GM21367 (cell line): ENCODE measurements at regions not wholly inside any gene's neighbourhood (a gene's known extent, or its start where the extent isn't known, plus 50 kb on each side); places are given as distances from the start of the nearest gene placed in this dataset.

Experiments
- ATAC-seq: cut with Tn5 transposase; IDR thresholded peaks from one replicate; pipeline ENCODE4 v1.9.1; 2021; ENCODE audit not compliant: unreplicated experiment

DNA sequence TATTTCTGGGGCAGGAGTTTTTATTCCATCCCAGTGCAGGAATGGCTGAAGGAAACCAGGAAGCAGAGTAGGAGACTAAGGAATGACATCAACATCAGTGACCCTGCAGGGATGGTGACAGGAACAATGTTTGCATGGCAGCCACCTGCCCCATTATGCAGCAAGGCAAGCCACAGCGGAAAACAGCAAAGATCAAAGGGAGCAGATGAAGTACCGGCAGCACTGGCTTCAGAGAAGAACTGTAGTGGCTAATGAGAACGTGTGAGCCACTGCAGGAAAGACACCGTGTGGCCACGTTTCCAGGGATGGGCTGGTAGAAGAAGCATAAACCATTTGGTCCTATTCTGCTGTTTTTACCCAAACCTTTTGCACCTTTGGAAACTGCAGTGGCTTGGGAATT, 52.9 kb upstream of the TAB2 start:
- ATAC-seq: no peak

DNA sequence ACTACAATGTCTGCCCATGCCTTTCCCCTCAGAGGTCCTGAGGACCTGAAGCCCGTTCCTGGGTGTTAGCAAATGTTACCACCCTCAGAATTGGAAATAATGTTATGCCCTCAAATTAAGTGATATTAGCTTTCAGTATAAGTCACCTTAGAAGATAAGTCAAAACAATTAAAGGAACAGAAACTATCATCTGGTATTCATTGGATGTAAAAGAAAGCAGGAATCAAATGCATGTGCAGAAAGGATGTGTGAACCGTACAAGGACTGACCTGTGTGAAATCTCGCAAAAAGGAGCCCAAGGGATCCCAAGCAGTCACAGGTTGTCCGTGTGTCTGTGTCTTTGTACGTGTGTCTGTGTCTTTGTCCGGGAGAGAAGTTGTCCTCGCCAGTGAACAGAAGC, 51.6 kb upstream of the TAB2 start:
- no peak for ATAC-seq

DNA sequence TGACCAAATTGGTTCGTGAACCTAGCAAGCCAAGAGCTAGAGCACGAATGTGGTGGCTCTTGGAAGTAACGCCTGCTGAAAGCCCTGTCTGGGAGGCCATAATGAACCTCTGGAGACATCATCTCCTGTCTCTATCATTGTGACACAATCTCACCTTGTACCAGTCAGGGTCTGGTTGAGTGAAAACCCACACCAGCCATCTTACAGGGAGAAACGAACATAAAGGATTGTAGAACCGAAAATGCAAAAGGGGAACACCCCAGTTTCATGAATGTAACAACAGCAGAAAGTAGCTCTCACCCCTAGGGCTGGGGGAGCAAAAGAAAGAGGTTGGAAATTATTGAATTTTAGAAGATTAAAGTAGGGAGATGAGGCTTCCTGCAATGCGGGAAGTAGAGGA, 50.9 kb upstream of the TAB2 start:
- peak; percentile 89 for ATAC-seq

DNA sequence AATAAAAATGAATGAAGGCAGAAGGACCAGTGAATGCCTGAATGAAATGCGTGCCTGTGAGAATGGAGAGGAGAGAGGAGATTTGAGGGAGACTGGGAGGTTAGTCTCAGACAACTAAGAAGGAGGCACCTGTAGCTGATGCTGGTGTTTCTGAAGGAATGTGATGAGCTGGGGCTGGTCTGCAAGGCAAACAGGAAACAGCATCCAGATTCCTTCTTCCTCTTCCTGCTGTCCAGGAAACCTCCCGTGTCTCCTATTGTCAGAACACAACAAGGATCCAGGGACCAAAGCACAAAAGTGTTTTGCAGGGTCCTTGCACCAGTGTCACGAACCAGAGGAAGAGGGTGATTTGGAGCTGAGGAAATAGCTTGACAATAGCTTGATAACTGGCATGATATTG, 50.4 kb upstream of the TAB2 start:
- ATAC-seq: no peak

DNA sequence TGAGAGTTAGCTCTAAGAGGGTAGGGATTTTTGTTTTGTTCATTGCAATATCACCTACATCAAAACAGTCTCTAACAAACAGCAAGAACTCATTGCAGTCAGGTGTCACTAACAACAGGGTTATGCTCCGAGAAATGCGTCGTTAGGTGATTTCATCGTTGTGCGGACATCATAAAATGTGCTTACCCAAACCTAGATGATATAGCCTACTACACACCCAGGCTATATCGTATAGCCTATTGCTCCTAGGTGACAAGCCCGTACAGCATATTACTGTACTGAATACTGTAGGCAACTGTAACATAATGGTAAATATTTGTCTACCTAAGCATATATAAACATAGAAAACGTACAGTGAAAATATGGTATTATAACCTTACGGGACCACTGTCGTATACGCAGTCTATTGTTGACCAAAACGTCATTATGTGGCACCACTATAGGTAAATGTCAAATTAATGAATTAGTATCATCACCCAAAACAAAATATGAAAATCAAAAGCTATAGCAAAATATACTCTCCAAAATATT, 49.9 kb upstream of the TAB2 start:
- ATAC-seq: no peak
